GM12878 (cell line): ENCODE measurements at regions not wholly inside any gene's neighbourhood (a gene's known extent, or its start where the extent isn't known, plus 50 kb on each side); places are given as distances from the start of the nearest gene placed in this dataset.

Source experiments
- ATAC-seq: fragments of 200-7000 bp; cut with Tn5 transposase; 3 replicates; pipeline ENCODE4 v1.9.1; 2020; ENCODE audit warnings: mild to moderate bottlenecking, moderate library complexity
- BruUV-seq: library from RNA; stranded (reverse); fragments of 400-500 nt; replicated peaks from 2 replicates; lab custom pipeline; 2021; lab: Mats Ljungman, UMichigan
- CTCF ChIA-PET: fragments of 300-600 bp; sonication (Branson Sonifier 250); formaldehyde crosslinking; extraction: SDS; loops from one replicate; lab custom pipeline; 2021; ENCODE audit warnings: inconsistent platforms; lab: Yijun Ruan, JAX
- POLR2A ChIA-PET: fragments of 350-600 bp; formaldehyde crosslinking; extraction: SDS; loops from one replicate; lab custom pipeline; 2021; ENCODE audit warnings: inconsistent platforms; lab: Charles Lee
- RAD21 ChIA-PET: fragments of 300-600 bp; sonication (Branson Sonifier 250); formaldehyde crosslinking; loops from one replicate; lab custom pipeline; 2023; ENCODE audit warnings: antibody characterized with exemption; ENCODE audit not compliant: unreplicated experiment; lab: Charles Lee
- SMC1A ChIA-PET: fragments of 300-600 bp; sonication (Branson Sonifier 250); formaldehyde crosslinking; loops from one replicate; lab custom pipeline; 2023; ENCODE audit not compliant: unreplicated experiment, uncharacterized antibody; lab: Charles Lee
- DNase-seq: peaks from one replicate; pipeline ENCODE4 v3.0.0-alpha.2; 2011; ENCODE audit warnings: low read depth, low spot score
- FAIRE-seq: peaks from 3 replicates; lab custom pipeline; 2011; peaks lifted over from hg19 to GRCh38; lab: Jason Lieb, UNC
- H2AFZ ChIP-seq: 2 replicates; pipeline ENCODE4 v1.6.0; 2011; ENCODE audit warnings: low read depth, low read length, control low read depth; ENCODE audit not compliant: control insufficient read depth
- H3K27ac ChIP-seq: 2 replicates; pipeline ENCODE4 v1.5.1; 2011; ENCODE audit warnings: control low read depth; ENCODE audit not compliant: control insufficient read depth, insufficient read depth
- H3K27me3 ChIP-seq, 2 experiments: replicated peaks in 1 of 2; 2 replicates each; pipeline versions ENCODE4 v1.6.0 to v1.6.1; 2011; ENCODE audit warnings: low read length in 1 of 2; ENCODE audit not compliant: control insufficient read depth in 2 of 2, insufficient read depth in 2 of 2
- H3K36me3 ChIP-seq, 2 experiments: 2 replicates each; pipeline ENCODE4 v1.5.1; 2011; ENCODE audit warnings: low read length in 1 of 2; ENCODE audit not compliant: control insufficient read depth in 2 of 2, insufficient read depth in 2 of 2
- H3K4me1 ChIP-seq: 2 replicates; pipeline ENCODE4 v1.6.1; 2011; ENCODE audit warnings: mild to moderate bottlenecking, low read length, moderate library complexity, mixed read lengths; ENCODE audit not compliant: control insufficient read depth, insufficient read depth
- H3K4me2 ChIP-seq: 2 replicates; pipeline ENCODE4 v1.6.0; 2011; ENCODE audit warnings: control low read depth; ENCODE audit not compliant: control insufficient read depth, insufficient read depth
- H3K4me3 ChIP-seq: fragments of 200-600 bp; sonication (generic); 2 replicates; pipeline ENCODE4 v1.5.1; 2016
- H3K79me2 ChIP-seq: 2 replicates; pipeline ENCODE4 v1.6.0; 2011; ENCODE audit warnings: low read length; ENCODE audit not compliant: control insufficient read depth, insufficient read depth
- H3K9ac ChIP-seq: 2 replicates; pipeline ENCODE4 v1.8.0; 2011; ENCODE audit warnings: low read length, control low read depth, mixed read lengths; ENCODE audit not compliant: control insufficient read depth, insufficient read depth
- H3K9me3 ChIP-seq: replicated peaks from 3 replicates; pipeline ENCODE4 v1.5.1; 2011; ENCODE audit warnings: mild to moderate bottlenecking, low read length; ENCODE audit not compliant: control insufficient read depth, insufficient read depth
- H4K20me1 ChIP-seq: 2 replicates; pipeline ENCODE4 v1.6.0; 2011; ENCODE audit not compliant: control insufficient read depth, insufficient read depth
- CHD1 ChIP-seq: IDR thresholded peaks from 2 replicates; pipeline ENCODE4 v1.6.1; 2012; ENCODE audit warnings: low read depth, low read length, improper control_type of control experiment
- IKZF2 ChIP-seq, 2 experiments: fragments of 450-650 bp; IDR thresholded peaks; 2 replicates each; pipeline ENCODE4 v1.6.1; 2017; ENCODE audit warnings: mild to moderate bottlenecking in 2 of 2, moderate library complexity in 2 of 2
- REST ChIP-seq: IDR thresholded peaks from 2 replicates; pipeline ENCODE4 v1.6.1; 2012; ENCODE audit warnings: mild to moderate bottlenecking, low read depth, low read length
- ZNF217 ChIP-seq: fragments of 450-650 bp; IDR thresholded peaks from 2 replicates; pipeline ENCODE4 v1.6.1; 2017; ENCODE audit warnings: antibody characterized with exemption, mild to moderate bottlenecking
- ZSCAN29 ChIP-seq: fragments of 450-650 bp; IDR thresholded peaks from 2 replicates; pipeline ENCODE4 v1.6.1; 2017; ENCODE audit warnings: mild to moderate bottlenecking, moderate library complexity
- WGBS: methylation state at CpG from one replicate; pipeline ENCODE4 v1.1.6; 2016; ENCODE audit warnings: low lambda C conversion rate; ENCODE audit not compliant: insufficient replicate concordance, insufficient coverage; ENCODE audit errors: missing lambda C conversion rate; 5-methylcytosine and 5-hydroxymethylcytosine counted together
- in situ Hi-C: fragments of 300-500 bp; cut with MboI; formaldehyde crosslinking; loops from 9 replicates; pipeline ENCODE4 v1.14.3; 2018; ENCODE audit warnings: mixed read lengths
- intact Hi-C: fragments of 100-400 bp; cut with micrococcal nuclease; formaldehyde crosslinking; loops from one replicate; pipeline ENCODE4 v1.14.2; 2022; ENCODE audit not compliant: unreplicated experiment

- Histone ChIP-seq H4K20me1 (no peaks in the 10 kb centered on the region), H3K9me3 (no peaks in the 10 kb centered on the region), H3K27ac (no peak overlapping the region), H3K4me2 (no peak overlapping the region), H3K36me3 (no peaks in the 10 kb centered on the region), H3K79me2 (no peaks in the 10 kb centered on the region), H2AFZ (no peak overlapping the region), H3K4me1 (no peaks in the 10 kb centered on the region), H3K4me3 (no peak overlapping the region), H3K27me3 (no peaks in the 10 kb centered on the region), H3K9ac (no peak overlapping the region)
- FAIRE-seq, result no peak
- POLR2A ChIA-PET, result no interaction called here
- RAD21 ChIA-PET, result no interaction called here
- 41% methylated on average over 13 of the region's 13 CpGs for WGBS
- intact Hi-C loops (no loop called here), in situ Hi-C loops (no loop called here)
- BruUV-seq, result no TSS peak
- CTCF ChIA-PET, result no interaction called here
- no peak for DNase-seq
- SMC1A ChIA-PET, result no interaction called here
- TF ChIP-seq ZNF217, result no peak
- no peak for TF ChIP-seq IKZF2 (IDR thresholded peaks at IDR 0.05)
- TF ChIP-seq REST, result no peak
- no peak for TF ChIP-seq CHD1
- TF ChIP-seq ZSCAN29, result no peak
- ATAC-seq, result no peak
Observed at GRCh38 chr16:9372934-9373890, 281.8 kb downstream of the HAPSTR1 start.
